IMR-90 (cell line): ENCODE measurements at regions not wholly inside any gene's neighbourhood (a gene's known extent, or its start where the extent isn't known, plus 50 kb on each side); places are given as distances from the start of the nearest gene placed in this dataset.
A peak's percentile ranks its signal among the peaks of the same experiment; 100 is the strongest.

ENCODE experiments used
- CTCF ChIP-seq: conservative IDR thresholded peaks from 2 replicates; pipeline ENCODE4 v1.5.1; 2012; ENCODE audit warnings: mild to moderate bottlenecking, low read depth, low read length, improper control_type of control experiment
- FOS ChIP-seq: fragments of 150-350 bp; IDR thresholded peaks from 2 replicates; pipeline ENCODE4 v1.6.1; 2016; ENCODE audit warnings: low read depth, low read length
- POLR2A ChIP-seq: IDR thresholded peaks from 2 replicates; pipeline ENCODE4 v1.6.1; 2012; ENCODE audit warnings: mild to moderate bottlenecking, low read depth, low read length
- RFX5 ChIP-seq: IDR thresholded peaks from 2 replicates; pipeline ENCODE4 v1.8.0; 2012; ENCODE audit warnings: low read depth, mild to moderate bottlenecking, low read length, moderate library complexity

DNA sequence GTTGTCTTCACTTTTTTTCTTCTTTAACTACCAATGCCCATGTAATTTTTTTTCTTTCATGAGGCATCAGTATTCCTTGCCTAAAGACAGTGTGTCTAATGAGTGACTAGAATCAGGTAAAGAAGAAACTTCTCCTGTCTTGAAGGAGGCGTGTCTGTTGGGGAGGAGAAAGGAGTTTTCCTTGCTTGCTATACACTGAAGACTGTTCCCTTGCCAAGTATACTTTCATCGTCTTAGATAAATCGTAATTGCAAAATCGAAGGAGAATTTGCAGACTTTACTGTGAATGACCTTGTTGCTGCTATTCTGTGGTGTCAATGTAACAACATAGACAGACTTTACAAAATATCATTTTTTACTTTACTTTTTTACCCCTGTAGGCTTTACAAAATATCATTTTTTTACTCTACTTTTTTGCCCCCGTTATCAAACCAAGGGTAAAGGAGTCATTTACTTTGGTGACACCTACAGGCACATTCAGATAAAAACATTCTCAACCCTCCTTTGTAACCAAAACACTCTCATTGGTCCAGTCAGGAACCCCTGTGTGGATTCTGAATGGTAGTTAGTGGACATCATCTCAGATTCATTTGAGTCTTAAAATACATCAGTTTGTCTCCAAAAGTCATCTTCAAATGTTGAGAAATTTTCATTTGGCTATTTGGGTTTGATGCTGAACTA, 232.4 kb downstream of the AHR start:
- TF ChIP-seq CTCF (peak; percentile 41), POLR2A (no peak), FOS (no peak), RFX5 (no peak)
